Mucosa of descending colon (tissue), 3 donors: ENCODE measurements at regions not wholly inside any gene's neighbourhood (a gene's known extent, or its start where the extent isn't known, plus 50 kb on each side); places are given as distances from the start of the nearest gene placed in this dataset.

Source experiments
- ATAC-seq: fragments of 200-7000 bp; cut with Tn5 transposase; one replicate; pipeline ENCODE4 v1.9.1; 2020; ENCODE audit warnings: mild to moderate bottlenecking, moderate library complexity
- DNase-seq, 3 donors: peaks; one replicate each; pipeline ENCODE4 v3.0.0-alpha.2; 2020
- H3K36me3 ChIP-seq: fragments of 200-600 bp; one replicate; pipeline ENCODE4 v1.8.0; 2021; ENCODE audit warnings: low read depth, mild to moderate bottlenecking
- H3K4me1 ChIP-seq: fragments of 200-600 bp; one replicate; pipeline ENCODE4 v1.8.0; 2021; ENCODE audit warnings: low read depth, mild to moderate bottlenecking
- H3K4me3 ChIP-seq: fragments of 200-600 bp; one replicate; pipeline ENCODE4 v1.8.0; 2021; ENCODE audit warnings: mild to moderate bottlenecking
- H3K9me3 ChIP-seq: fragments of 200-600 bp; one replicate; pipeline ENCODE4 v1.8.0; 2021; ENCODE audit warnings: mild to moderate bottlenecking
- CTCF ChIP-seq: fragments of 200-600 bp; IDR thresholded peaks from one replicate; pipeline ENCODE4 v1.8.0; 2022; ENCODE audit warnings: antibody characterized with exemption, mild to moderate bottlenecking
- intact Hi-C, 2 donors: fragments of 100-400 bp; cut with DNase I in 1 of 2; cut with micrococcal nuclease in 1 of 2; formaldehyde crosslinking; loops; one replicate each; pipeline versions ENCODE4 v1.11.0 to v1.11.1; 2022; cut with DNase I, micrococcal nuclease
- donor health status: DM: no; HTN: no; CAD: no; lungs with moderate emphysema.
- donor health status: DM: no; HTN: no; CAD: no.
- donor health status: DM: no; HTN: yes; CAD: no.

- no peaks in the 10 kb centered on the region for H3K4me1 ChIP-seq
- ATAC-seq (no peak), DNase-seq (no peak)
- intact Hi-C loops = no loop called here
- no peak overlapping the region for H3K4me3 ChIP-seq
- no peak for TF ChIP-seq CTCF
- H3K9me3 ChIP-seq = no peaks in the 10 kb centered on the region
- H3K36me3 ChIP-seq = no peaks in the 10 kb centered on the region
These were observed 492.2 kb upstream of the DAB1 start for GRCh38 chr1:57916041-57916440.

- Histone ChIP-seq H3K9me3 (no peaks in the 10 kb centered on the region), H3K4me3 (no peak overlapping the region), H3K36me3 (no peaks in the 10 kb centered on the region), H3K4me1 (no peaks in the 10 kb centered on the region)
- ATAC-seq = no peak
- no peak for DNase-seq
- intact Hi-C loops = no loop called here
- TF ChIP-seq CTCF = no peak
These were observed 487.6 kb upstream of the DAB1 start for GRCh38 chr1:57911427-57911826.

GRCh38 chr1:57910782-57911181 is 486.9 kb upstream of the DAB1 start:
- H3K36me3 ChIP-seq = no peaks in the 10 kb centered on the region
- H3K9me3 ChIP-seq = no peaks in the 10 kb centered on the region
- intact Hi-C loops = no loop called here
- no peak for TF ChIP-seq CTCF
- ATAC-seq = no peak
- H3K4me3 ChIP-seq = no peak overlapping the region
- no peak for DNase-seq
- no peaks in the 10 kb centered on the region for H3K4me1 ChIP-seq

- intact Hi-C loops = no loop called here
- no peak for DNase-seq
- ATAC-seq = no peak
- no peaks in the 10 kb centered on the region for H3K9me3 ChIP-seq
- TF ChIP-seq CTCF = no peak
- no peak overlapping the region for H3K4me3 ChIP-seq
- H3K36me3 ChIP-seq = no peaks in the 10 kb centered on the region
- no peaks in the 10 kb centered on the region for H3K4me1 ChIP-seq
These were observed 486.4 kb upstream of the DAB1 start for GRCh38 chr1:57910305-57910704.

- ATAC-seq = no peak
- DNase-seq = no peak
- no peaks in the 10 kb centered on the region for H3K9me3 ChIP-seq
- no peaks in the 10 kb centered on the region for H3K4me1 ChIP-seq
- intact Hi-C loops = no loop called here
- no peak overlapping the region for H3K4me3 ChIP-seq
- no peaks in the 10 kb centered on the region for H3K36me3 ChIP-seq
- TF ChIP-seq CTCF = no peak
These were observed 484.5 kb upstream of the DAB1 start for GRCh38 chr1:57908147-57908890.
